HG03060 (cell line): ENCODE measurements at regions not wholly inside any gene's neighbourhood (a gene's known extent, or its start where the extent isn't known, plus 50 kb on each side); places are given as distances from the start of the nearest gene placed in this dataset.

ENCODE experiments used
- ATAC-seq: cut with Tn5 transposase; IDR thresholded peaks from one replicate; pipeline ENCODE4 v1.9.1; 2021; ENCODE audit warnings: low read depth, moderate number of reproducible peaks; ENCODE audit not compliant: unreplicated experiment

- ATAC-seq = no peak
Observed at GRCh38 chr18:78595924-78596573, 383.6 kb upstream of the SALL3 start.

DNA sequence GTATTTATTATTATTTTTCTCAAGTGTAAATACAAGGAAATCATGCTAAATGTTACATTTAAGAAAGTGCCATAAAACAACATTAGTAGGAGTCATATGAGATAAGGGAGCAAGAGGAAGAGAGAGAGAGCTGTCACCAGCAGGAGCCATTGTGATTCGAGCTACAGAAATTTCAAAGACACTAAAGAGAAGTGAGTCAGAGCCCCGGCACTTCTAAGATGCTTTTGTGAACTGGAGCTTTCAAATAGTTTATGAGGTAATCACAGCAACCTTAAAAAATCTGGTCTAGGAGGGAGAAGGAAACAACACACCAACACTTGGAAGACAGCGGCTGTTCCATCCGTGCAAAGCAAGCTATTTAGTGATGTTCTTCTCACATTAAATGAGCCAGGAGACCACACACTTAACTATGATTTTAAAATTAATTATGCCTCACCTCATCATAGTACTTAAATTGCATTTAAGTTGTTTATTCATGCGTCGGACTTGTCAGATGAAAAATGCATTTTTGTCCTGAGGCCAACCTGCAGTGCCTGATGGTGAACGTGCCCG, 382.7 kb upstream of the SALL3 start:
- no peak for ATAC-seq

DNA sequence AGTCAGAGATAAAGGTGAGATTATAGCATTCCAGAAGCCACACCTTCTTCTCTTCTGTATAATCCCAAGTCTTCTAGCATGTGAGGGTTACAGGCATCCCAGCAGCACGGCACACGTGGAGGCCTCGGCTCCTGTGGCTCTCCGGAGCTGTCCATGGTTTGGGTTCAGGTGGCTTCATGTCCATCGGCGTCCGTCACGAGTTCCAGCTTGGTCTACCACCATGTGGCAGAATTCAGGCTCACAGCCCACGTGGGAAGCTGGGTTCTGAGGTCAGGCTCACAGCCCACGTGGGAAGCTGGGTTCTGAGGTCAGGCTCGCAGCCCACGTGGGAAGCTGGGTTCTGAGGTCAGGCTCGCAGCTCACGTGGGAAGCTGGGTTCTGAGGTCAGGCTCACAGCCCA, 378.3 kb upstream of the SALL3 start:
- ATAC-seq = no peak

DNA sequence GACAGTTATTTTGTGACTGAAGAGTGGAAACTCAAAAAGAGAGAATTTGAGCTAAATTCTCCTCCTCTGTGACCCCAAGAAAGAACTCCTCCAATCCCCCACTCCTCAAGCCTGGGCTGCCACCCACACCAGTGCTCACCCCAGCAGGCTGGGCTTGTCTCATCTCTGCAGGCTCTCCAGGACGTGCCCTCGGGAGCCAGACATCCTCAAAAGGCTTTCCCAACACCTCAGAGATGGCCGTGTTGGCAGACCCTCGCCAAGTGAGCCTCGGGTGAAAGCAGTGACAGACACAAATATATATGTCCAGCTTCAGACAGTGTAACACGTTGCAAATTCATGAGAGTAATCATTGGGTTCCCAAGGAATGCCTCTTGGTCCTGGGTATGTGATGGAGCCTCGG, 377.7 kb upstream of the SALL3 start:
- no peak for ATAC-seq

- ATAC-seq = no peak
Observed at GRCh38 chr18:78602430-78602829, 377.2 kb upstream of the SALL3 start.

GRCh38 chr18:78603102-78603983, 376.3 kb upstream of the SALL3 start:
- ATAC-seq = no peak

- no peak for ATAC-seq
Observed at GRCh38 chr18:78605255-78605654, 374.4 kb upstream of the SALL3 start.

- no peak for ATAC-seq
Observed at GRCh38 chr18:78607221-78607620, 372.4 kb upstream of the SALL3 start.

- ATAC-seq = no peak
Observed at GRCh38 chr18:78607784-78608183, 371.8 kb upstream of the SALL3 start.

- ATAC-seq = no peak
Observed at GRCh38 chr18:78610179-78610578, 369.4 kb upstream of the SALL3 start.

GRCh38 chr18:78611201-78611800, 368.3 kb upstream of the SALL3 start:
- no peak for ATAC-seq

DNA sequence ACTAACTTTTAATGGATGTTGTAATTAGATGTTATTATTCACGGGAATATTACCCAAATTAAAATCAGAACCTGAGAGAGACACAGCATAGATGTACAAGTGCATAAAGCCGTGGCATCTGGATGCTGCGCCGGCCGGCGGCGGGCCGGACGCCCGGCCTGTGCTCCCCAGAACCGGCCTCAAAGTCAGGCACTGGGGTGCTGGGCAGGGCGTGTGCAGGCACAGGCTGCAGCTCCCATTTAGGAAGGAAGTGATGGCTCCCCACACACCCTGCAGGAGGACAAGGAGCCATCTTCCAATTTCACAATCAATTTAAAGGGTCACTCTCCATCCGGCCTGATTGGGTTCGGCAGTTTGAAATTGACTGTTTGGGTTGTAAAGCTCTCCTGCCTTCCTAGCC, 367.7 kb upstream of the SALL3 start:
- no peak for ATAC-seq

GRCh38 chr18:78612318-78612717, 367.3 kb upstream of the SALL3 start:
- ATAC-seq = no peak

DNA sequence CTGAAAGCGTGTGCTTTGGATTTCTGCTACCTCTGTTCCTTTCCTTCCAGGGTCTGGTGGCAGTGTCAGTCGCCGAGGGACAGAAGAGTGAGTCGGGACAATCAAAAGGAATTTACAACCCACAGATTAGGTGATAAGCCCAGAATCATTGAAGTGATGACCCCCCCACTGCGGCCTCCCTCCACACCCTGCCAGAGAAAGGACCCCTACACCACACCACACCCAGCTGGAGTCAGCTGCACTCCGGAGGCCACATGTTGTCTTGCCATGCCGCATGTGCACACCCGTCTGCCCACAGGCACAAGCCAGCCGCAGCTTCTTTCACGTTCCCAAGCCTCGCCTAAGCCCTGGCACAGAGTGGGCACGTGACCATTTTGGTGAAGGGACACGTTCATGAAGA, 366.8 kb upstream of the SALL3 start:
- ATAC-seq = no peak

DNA sequence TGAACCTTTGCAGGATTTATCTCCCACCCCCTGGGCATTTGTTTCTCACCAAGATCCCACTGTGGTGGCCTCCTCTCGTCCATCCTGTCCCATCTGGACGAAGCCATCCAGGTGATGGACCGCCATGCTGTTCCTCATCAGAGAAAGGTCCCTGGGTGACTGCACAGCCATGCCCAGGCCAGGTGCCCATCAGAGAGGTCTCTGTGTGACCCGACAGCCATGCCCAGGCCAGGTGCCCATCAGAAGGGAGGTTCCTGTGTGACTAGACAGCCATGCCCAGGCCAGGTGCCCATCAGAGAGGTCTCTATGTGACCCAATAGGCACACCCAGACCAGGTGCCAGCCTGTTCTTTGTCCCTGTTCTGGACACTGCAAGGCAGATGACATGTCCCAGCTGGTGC, 360.9 kb upstream of the SALL3 start:
- ATAC-seq = no peak

DNA sequence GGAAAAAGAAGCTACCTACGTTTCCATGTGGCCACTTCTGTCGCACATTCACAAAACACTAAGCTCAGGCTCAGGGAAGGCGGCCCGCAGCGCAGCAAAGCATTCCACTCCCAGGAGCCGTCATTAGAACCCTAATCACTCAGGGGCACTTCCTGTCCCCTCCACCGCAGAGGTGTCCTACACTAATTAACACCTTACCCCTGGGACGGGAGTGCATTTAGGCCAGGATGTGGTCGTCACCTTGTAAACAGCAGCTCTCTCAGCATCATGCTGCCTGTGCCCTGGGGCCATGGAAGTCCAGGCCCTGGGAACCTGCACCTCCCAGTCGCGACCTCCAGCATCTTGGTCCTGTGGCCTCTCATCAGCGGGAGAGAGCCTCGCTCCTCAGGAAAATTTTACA, 359.8 kb upstream of the SALL3 start:
- no peak for ATAC-seq

DNA sequence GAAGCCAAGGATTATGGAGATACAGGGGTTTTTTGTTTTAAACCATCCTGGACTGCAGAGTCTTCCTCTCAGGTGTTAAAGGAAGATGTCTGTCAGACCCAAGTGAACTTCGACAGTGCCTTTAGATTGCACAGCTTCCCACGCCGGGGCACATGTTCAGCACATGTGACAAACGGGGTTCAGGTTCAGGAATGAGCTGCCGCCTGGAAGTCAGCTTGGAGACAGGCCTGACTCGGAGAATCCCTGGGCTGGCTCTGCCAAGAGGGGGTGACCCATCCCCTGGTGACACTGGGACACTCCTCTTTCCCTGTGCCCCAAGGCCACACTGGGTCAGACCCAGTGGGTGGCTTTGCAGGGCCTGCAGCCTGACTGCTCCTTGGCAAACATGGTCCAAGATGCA, 359.3 kb upstream of the SALL3 start:
- ATAC-seq = no peak

DNA sequence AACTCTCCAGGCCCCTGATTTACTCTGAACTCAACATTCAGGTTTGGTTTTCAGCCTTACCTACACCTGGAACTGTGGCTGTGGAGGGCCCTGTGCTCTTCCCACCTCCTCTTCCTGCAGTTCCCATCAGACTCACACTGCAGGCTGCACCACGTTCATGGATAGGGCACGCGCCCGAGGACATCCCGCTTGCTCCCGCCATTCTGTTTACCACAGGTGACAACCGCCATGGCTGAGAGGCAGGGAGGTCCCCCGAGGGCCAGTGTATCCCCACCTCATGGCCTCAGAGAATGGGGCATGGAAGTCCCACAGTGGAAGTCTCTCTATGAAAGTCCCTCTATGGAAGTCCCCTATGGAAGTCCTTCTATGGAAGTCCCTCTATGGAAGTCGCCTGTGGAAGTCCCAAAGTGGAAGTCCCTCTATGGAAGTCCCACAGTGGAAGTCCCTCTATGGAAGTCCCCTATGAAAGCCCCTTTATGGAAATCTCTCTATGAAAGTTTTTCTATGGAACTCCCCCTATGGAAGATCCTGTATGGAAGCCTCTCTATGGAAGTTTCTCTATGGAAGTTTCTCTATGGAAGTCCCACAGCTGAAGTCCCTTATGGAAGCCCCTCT, 358.4 kb upstream of the SALL3 start:
- no peak for ATAC-seq

DNA sequence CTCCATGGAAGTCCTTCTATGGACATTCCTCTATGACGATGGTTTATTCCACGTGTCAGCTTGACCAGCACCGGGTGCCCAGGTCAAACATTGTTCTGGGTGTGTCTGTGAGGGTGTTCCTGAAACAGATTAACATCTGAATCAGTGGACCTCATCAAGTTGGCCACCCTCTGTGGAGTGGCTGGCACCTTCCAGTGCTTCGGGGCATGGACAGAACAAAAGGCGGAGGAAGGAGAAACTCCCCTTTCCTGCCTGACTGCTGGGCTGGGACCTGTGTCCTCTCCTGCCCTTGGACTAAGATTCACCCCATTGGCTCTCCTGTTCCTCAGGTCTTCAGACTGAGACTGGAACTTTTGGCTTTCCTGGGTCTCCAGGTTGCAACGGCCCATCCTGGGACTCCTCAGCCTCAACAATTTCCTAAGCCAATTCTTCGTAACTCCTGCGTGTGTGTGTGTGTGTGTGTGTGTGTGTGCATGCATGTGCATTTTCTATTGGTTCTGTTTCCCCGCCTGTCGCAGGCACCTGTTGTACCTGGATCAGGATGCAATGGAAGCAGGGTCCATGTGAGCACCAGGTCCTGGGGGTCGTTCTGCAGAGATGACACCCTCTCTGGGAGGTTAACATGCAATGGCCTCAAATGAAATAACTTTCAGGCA, 357.2 kb upstream of the SALL3 start:
- ATAC-seq = no peak

DNA sequence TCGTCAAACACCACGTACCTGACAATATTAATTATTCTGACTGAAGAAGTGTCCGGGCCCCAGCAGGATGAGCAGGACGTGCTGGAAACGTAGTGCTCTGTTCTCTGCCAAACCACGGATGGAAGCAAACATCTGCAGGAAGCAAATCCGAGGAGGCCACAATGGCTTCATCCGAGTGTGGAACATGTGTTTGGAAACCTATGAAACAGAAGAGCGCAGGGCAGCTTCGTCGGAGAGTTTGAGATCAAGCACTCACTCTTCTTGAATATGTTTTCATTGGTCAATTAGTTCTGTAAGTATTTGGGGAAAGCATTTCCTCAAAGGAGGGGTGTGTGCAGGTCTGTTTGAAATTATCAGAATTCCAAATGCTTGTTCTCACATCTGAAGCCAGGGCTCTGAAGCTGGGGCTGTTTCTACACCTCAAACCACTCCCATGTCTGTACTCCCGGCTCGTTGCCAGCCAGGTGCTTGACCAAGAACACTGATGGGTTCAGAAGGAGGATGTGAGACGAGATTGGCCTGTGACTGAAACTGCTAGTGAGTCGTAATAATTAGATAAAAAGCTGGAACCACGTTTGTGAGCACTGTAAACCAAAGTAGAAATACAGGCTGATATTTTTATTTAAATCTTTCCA, 356.6 kb upstream of the SALL3 start:
- ATAC-seq = no peak
